ENCODE measurements at regions not wholly inside any gene's neighbourhood (a gene's known extent, or its start where the extent isn't known, plus 50 kb on each side); places are given as distances from the start of the nearest gene placed in this dataset.

- H3K27ac ChIP-seq, result no peak overlapping the region
- H3K9me2 ChIP-seq (ENCODE audit: insufficient read depth), result no peaks in the 10 kb centered on the region
- H3K4me2 ChIP-seq (ENCODE audit: unreplicated experiment), result no peak overlapping the region
- H3K4me3 ChIP-seq, result no peak overlapping the region
- in situ Hi-C loops (cut with MboI), result no loop called here
- no peaks in the 10 kb centered on the region for H3K79me2 ChIP-seq (ENCODE audit: insufficient read depth)
- H2AFZ ChIP-seq, result no peak overlapping the region
- H3K36me3 ChIP-seq (ENCODE audit: low read depth), result no peaks in the 10 kb centered on the region
- H3F3A ChIP-seq (ENCODE audit: insufficient read depth), result no peaks in the 10 kb centered on the region
- H3K27me3 ChIP-seq (replicated peaks; ENCODE audit: insufficient read depth), result peaks cover 12% of the 10 kb centered on the region
- no peak for DNase-seq
- TF ChIP-seq EZH2phosphoT487 (IDR thresholded peaks at IDR 0.05; ENCODE audit: insufficient read depth, low read depth) (no peak), EZH2 (IDR thresholded peaks at IDR 0.05; ENCODE audit: insufficient read depth, poor library complexity, severe bottlenecking) (no peak)
- H3K9me3 ChIP-seq (ENCODE audit: low read depth), result no peaks in the 10 kb centered on the region
- no peak overlapping the region for H3K9ac ChIP-seq
- no peaks in the 10 kb centered on the region for H3K4me1 ChIP-seq (ENCODE audit: insufficient read depth)
- WGBS, 2 experiments (ENCODE audit: low coverage in 1 of 2, low lambda C conversion rate in 2 of 2, missing lambda C conversion rate in 2 of 2), result 26 to 29% methylated on average over 4 of the region's 4 CpGs
- no peaks in the 10 kb centered on the region for H4K20me1 ChIP-seq (ENCODE audit: insufficient read depth)
These were observed 128.6 kb downstream of the ZNF467 start for GRCh38 chr7:149644754-149645153.

- 15 to 19% methylated on average over 5 of the region's 5 CpGs for WGBS, 2 experiments (ENCODE audit: low coverage in 1 of 2, low lambda C conversion rate in 2 of 2, missing lambda C conversion rate in 2 of 2)
These were observed 130.8 kb downstream of the ZNF467 start for GRCh38 chr7:149642589-149642988.

GRCh38 chr7:149638566-149639320, 134.6 kb downstream of the ZNF467 start:
- WGBS, 2 experiments (ENCODE audit: low coverage in 1 of 2, low lambda C conversion rate in 2 of 2, missing lambda C conversion rate in 2 of 2), result 29 to 52% methylated on average over 5 of the region's 5 CpGs

More at GRCh38 chr7:149642589-149642988, 130.8 kb downstream of the ZNF467 start:
- no peak for TF ChIP-seq EZH2 (IDR thresholded peaks at IDR 0.05; ENCODE audit: insufficient read depth, poor library complexity, severe bottlenecking)
- no peak for TF ChIP-seq EZH2phosphoT487 (IDR thresholded peaks at IDR 0.05; ENCODE audit: insufficient read depth, low read depth)
- in situ Hi-C loops (cut with MboI), result no loop called here
- no peak overlapping the region for H3K4me2 ChIP-seq (ENCODE audit: unreplicated experiment)
- H3K27me3 ChIP-seq (replicated peaks; ENCODE audit: insufficient read depth), result peaks cover 27% of the 10 kb centered on the region
- no peaks in the 10 kb centered on the region for H3K4me1 ChIP-seq (ENCODE audit: insufficient read depth)
- H3K4me3 ChIP-seq, result no peak overlapping the region
- no peak overlapping the region for H3K9ac ChIP-seq
- DNase-seq, result no peak
- no peak overlapping the region for H2AFZ ChIP-seq
- H3F3A ChIP-seq (ENCODE audit: insufficient read depth), result no peaks in the 10 kb centered on the region
- no peaks in the 10 kb centered on the region for H3K9me2 ChIP-seq (ENCODE audit: insufficient read depth)
- H3K36me3 ChIP-seq (ENCODE audit: low read depth), result no peaks in the 10 kb centered on the region
- no peaks in the 10 kb centered on the region for H3K79me2 ChIP-seq (ENCODE audit: insufficient read depth)
- H3K27ac ChIP-seq, result no peak overlapping the region
- no peaks in the 10 kb centered on the region for H3K9me3 ChIP-seq (ENCODE audit: low read depth)
- no peaks in the 10 kb centered on the region for H4K20me1 ChIP-seq (ENCODE audit: insufficient read depth)

GRCh38 chr7:149637911-149638565, 135.3 kb downstream of the ZNF467 start:
- Histone ChIP-seq H4K20me1 (ENCODE audit: insufficient read depth) (no peaks in the 10 kb centered on the region), H3K4me2 (ENCODE audit: unreplicated experiment) (no peak overlapping the region), H3K27ac (no peak overlapping the region), H2AFZ (no peak overlapping the region), H3K79me2 (ENCODE audit: insufficient read depth) (no peaks in the 10 kb centered on the region), H3K36me3 (ENCODE audit: low read depth) (no peaks in the 10 kb centered on the region), H3K9me2 (ENCODE audit: insufficient read depth) (no peaks in the 10 kb centered on the region), H3K9ac (no peak overlapping the region), H3K4me1 (ENCODE audit: insufficient read depth) (no peaks in the 10 kb centered on the region), H3F3A (ENCODE audit: insufficient read depth) (no peaks in the 10 kb centered on the region), H3K4me3 (no peak overlapping the region), H3K27me3 (replicated peaks; ENCODE audit: insufficient read depth) (peaks cover 51% of the 10 kb centered on the region), H3K9me3 (ENCODE audit: low read depth) (no peaks in the 10 kb centered on the region)
- in situ Hi-C loops (cut with MboI), result no loop called here
- 52 to 68% methylated on average over 9 of the region's 9 CpGs for WGBS, 2 experiments (ENCODE audit: low coverage in 1 of 2, low lambda C conversion rate in 2 of 2, missing lambda C conversion rate in 2 of 2)
- no peak for DNase-seq
- no peak for TF ChIP-seq EZH2phosphoT487 (IDR thresholded peaks at IDR 0.05; ENCODE audit: insufficient read depth, low read depth)
- no peak for TF ChIP-seq EZH2 (IDR thresholded peaks at IDR 0.05; ENCODE audit: insufficient read depth, poor library complexity, severe bottlenecking)

More at GRCh38 chr7:149638566-149639320, 134.6 kb downstream of the ZNF467 start:
- Histone ChIP-seq H3K27me3 (replicated peaks; ENCODE audit: insufficient read depth) (peaks cover 51% of the 10 kb centered on the region), H2AFZ (no peak overlapping the region), H4K20me1 (ENCODE audit: insufficient read depth) (no peaks in the 10 kb centered on the region), H3F3A (ENCODE audit: insufficient read depth) (no peaks in the 10 kb centered on the region), H3K79me2 (ENCODE audit: insufficient read depth) (no peaks in the 10 kb centered on the region), H3K4me3 (no peak overlapping the region), H3K4me2 (ENCODE audit: unreplicated experiment) (no peak overlapping the region), H3K27ac (no peak overlapping the region), H3K36me3 (ENCODE audit: low read depth) (no peaks in the 10 kb centered on the region), H3K4me1 (ENCODE audit: insufficient read depth) (no peaks in the 10 kb centered on the region), H3K9ac (no peak overlapping the region), H3K9me3 (ENCODE audit: low read depth) (no peaks in the 10 kb centered on the region), H3K9me2 (ENCODE audit: insufficient read depth) (no peaks in the 10 kb centered on the region)
- no peak for DNase-seq
- in situ Hi-C loops (cut with MboI), result no loop called here
- TF ChIP-seq EZH2 (IDR thresholded peaks at IDR 0.05; ENCODE audit: insufficient read depth, poor library complexity, severe bottlenecking) (no peak), EZH2phosphoT487 (IDR thresholded peaks at IDR 0.05; ENCODE audit: insufficient read depth, low read depth) (no peak)

All from GM23248 (cell line).